ENCODE measurements at regions not wholly inside any gene's neighbourhood (a gene's known extent, or its start where the extent isn't known, plus 50 kb on each side); places are given as distances from the start of the nearest gene placed in this dataset.

DNA sequence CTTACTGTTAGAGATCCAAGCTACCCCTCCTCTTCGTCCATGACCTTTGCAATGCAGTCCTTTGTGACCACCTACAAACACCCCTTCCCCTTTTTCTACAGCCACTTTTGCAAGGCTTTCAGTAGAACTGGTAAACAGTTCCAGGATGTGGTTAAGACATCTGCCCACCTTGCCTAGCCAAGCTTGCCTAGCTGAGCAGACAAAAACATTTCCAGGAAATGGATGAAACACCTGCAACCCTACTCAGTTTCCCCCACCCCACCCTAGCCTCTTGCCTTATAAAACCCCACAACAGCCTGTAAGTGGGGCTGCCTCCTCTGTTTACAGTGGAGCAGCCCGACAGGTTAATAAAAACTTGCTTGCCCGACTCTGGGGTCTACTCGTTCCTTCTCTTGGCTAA, 133.8 kb downstream of the ZC4H2 start:
- TF ChIP-seq, protein P1, sequence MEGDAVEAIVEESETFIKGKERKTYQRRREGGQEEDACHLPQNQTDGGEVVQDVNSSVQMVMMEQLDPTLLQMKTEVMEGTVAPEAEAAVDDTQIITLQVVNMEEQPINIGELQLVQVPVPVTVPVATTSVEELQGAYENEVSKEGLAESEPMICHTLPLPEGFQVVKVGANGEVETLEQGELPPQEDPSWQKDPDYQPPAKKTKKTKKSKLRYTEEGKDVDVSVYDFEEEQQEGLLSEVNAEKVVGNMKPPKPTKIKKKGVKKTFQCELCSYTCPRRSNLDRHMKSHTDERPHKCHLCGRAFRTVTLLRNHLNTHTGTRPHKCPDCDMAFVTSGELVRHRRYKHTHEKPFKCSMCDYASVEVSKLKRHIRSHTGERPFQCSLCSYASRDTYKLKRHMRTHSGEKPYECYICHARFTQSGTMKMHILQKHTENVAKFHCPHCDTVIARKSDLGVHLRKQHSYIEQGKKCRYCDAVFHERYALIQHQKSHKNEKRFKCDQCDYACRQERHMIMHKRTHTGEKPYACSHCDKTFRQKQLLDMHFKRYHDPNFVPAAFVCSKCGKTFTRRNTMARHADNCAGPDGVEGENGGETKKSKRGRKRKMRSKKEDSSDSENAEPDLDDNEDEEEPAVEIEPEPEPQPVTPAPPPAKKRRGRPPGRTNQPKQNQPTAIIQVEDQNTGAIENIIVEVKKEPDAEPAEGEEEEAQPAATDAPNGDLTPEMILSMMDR (IDR thresholded peaks at IDR 0.05) = no peak
- TF ChIP-seq POLR2A (IDR thresholded peaks at IDR 0.05) = no peak
